Body of pancreas (tissue), 4 donors: ENCODE measurements at regions not wholly inside any gene's neighbourhood (a gene's known extent, or its start where the extent isn't known, plus 50 kb on each side); places are given as distances from the start of the nearest gene placed in this dataset.

Source experiments
- POLR2A ChIP-seq, 3 donors: fragments of 450-650 bp; IDR thresholded peaks; one replicate each; pipeline ENCODE4 v1.6.1; 2016; ENCODE audit warnings: antibody characterized with exemption in 3 of 3, mild to moderate bottlenecking in 2 of 3
- TF ChIP-seq, protein P1 (sequence below), 7 experiments: fragments of 450-650 bp in 4 of 7; fragments of 200-600 bp in 3 of 7; sonication (generic) in 3 of 7; IDR thresholded peaks; one replicate each; pipeline ENCODE4 v1.5.1; 2016 to 2019; ENCODE audit warnings: antibody characterized with exemption in 7 of 7

DNA sequence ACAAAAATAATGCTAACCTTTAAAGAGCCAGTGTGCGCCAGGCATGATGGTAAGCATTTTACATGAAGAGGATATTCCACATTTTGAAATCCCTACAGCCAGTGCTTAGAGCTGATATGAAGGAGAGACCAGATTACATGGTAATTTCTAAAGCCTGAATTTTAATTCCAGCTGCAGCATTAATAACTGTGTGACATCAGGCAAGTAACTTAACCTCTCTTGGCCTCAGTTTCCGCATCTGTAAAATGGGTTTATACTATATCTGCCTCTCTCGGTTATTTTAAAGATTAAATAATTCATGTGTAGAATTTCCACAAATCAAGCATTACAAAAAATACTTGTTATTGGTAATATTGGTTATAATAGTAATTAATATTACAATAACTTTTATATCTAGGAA is 165.4 kb downstream of the UACA start:
- no peak for TF ChIP-seq POLR2A (IDR thresholded peaks at IDR 0.05)
- TF ChIP-seq, protein P1, sequence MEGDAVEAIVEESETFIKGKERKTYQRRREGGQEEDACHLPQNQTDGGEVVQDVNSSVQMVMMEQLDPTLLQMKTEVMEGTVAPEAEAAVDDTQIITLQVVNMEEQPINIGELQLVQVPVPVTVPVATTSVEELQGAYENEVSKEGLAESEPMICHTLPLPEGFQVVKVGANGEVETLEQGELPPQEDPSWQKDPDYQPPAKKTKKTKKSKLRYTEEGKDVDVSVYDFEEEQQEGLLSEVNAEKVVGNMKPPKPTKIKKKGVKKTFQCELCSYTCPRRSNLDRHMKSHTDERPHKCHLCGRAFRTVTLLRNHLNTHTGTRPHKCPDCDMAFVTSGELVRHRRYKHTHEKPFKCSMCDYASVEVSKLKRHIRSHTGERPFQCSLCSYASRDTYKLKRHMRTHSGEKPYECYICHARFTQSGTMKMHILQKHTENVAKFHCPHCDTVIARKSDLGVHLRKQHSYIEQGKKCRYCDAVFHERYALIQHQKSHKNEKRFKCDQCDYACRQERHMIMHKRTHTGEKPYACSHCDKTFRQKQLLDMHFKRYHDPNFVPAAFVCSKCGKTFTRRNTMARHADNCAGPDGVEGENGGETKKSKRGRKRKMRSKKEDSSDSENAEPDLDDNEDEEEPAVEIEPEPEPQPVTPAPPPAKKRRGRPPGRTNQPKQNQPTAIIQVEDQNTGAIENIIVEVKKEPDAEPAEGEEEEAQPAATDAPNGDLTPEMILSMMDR (IDR thresholded peaks at IDR 0.05): no peak
